ENCODE measurements at regions not wholly inside any gene's neighbourhood (a gene's known extent, or its start where the extent isn't known, plus 50 kb on each side); places are given as distances from the start of the nearest gene placed in this dataset.

- Histone ChIP-seq H3K27me3 (ENCODE audit: insufficient read depth, low read depth, severe bottlenecking) (no peaks in the 10 kb centered on the region), H3K4me3 (ENCODE audit: low read depth, low read length) (no peak overlapping the region), H3K36me3 (no peaks in the 10 kb centered on the region), H3K9me3 (ENCODE audit: severe bottlenecking) (no peaks in the 10 kb centered on the region), H3K27ac (no peak overlapping the region)
- TF ChIP-seq CTCF (IDR thresholded peaks at IDR 0.05; ENCODE audit: low read depth, low read length) = peak; percentile 30; the same call in 1 of the 2 replicates
- no peak for DNase-seq
Observed at GRCh38 chr17:6276711-6277110, 158.2 kb downstream of the AIPL1 start.

- TF ChIP-seq CTCF (IDR thresholded peaks at IDR 0.05; ENCODE audit: low read depth, low read length) = no peak
- DNase-seq = no peak
- Histone ChIP-seq H3K27ac (no peak overlapping the region), H3K27me3 (ENCODE audit: insufficient read depth, low read depth, severe bottlenecking) (no peaks in the 10 kb centered on the region), H3K9me3 (ENCODE audit: severe bottlenecking) (no peaks in the 10 kb centered on the region), H3K36me3 (no peaks in the 10 kb centered on the region), H3K4me3 (ENCODE audit: low read depth, low read length) (no peak overlapping the region)
Observed at GRCh38 chr17:6274310-6274709, 160.6 kb downstream of the AIPL1 start.

- Histone ChIP-seq H3K36me3 (no peaks in the 10 kb centered on the region), H3K27ac (no peak overlapping the region), H3K27me3 (ENCODE audit: insufficient read depth, low read depth, severe bottlenecking) (no peaks in the 10 kb centered on the region), H3K9me3 (ENCODE audit: severe bottlenecking) (peaks cover 4% of the 10 kb centered on the region), H3K4me3 (ENCODE audit: low read depth, low read length) (no peak overlapping the region)
- no peak for TF ChIP-seq CTCF (IDR thresholded peaks at IDR 0.05; ENCODE audit: low read depth, low read length)
- DNase-seq = no peak
Observed at GRCh38 chr17:6269478-6269877, 165.4 kb downstream of the AIPL1 start.

- no peak for TF ChIP-seq CTCF (IDR thresholded peaks at IDR 0.05; ENCODE audit: low read depth, low read length)
- H3K27me3 ChIP-seq (ENCODE audit: insufficient read depth, low read depth, severe bottlenecking) = no peaks in the 10 kb centered on the region
- no peaks in the 10 kb centered on the region for H3K36me3 ChIP-seq
- H3K9me3 ChIP-seq (ENCODE audit: severe bottlenecking) = peaks cover 4% of the 10 kb centered on the region
- peak overlapping the region; percentile 66 for H3K27ac ChIP-seq
- DNase-seq = peak; percentile 74
- no peak overlapping the region for H3K4me3 ChIP-seq (ENCODE audit: low read depth, low read length)
Observed at GRCh38 chr17:6261466-6261865, 173.5 kb downstream of the AIPL1 start.

- Histone ChIP-seq H3K27ac (no peak overlapping the region), H3K36me3 (no peaks in the 10 kb centered on the region), H3K9me3 (ENCODE audit: severe bottlenecking) (no peaks in the 10 kb centered on the region), H3K27me3 (ENCODE audit: insufficient read depth, low read depth, severe bottlenecking) (no peaks in the 10 kb centered on the region), H3K4me3 (ENCODE audit: low read depth, low read length) (no peak overlapping the region)
- DNase-seq = no peak
- no peak for TF ChIP-seq CTCF (IDR thresholded peaks at IDR 0.05; ENCODE audit: low read depth, low read length)
Observed at GRCh38 chr17:6259899-6260298, 175.0 kb downstream of the AIPL1 start.

- no peaks in the 10 kb centered on the region for H3K9me3 ChIP-seq (ENCODE audit: severe bottlenecking)
- H3K27me3 ChIP-seq (ENCODE audit: insufficient read depth, low read depth, severe bottlenecking) = no peaks in the 10 kb centered on the region
- no peaks in the 10 kb centered on the region for H3K36me3 ChIP-seq
- no peak for DNase-seq
- no peak for TF ChIP-seq CTCF (IDR thresholded peaks at IDR 0.05; ENCODE audit: low read depth, low read length)
- H3K27ac ChIP-seq = no peak overlapping the region
- H3K4me3 ChIP-seq (ENCODE audit: low read depth, low read length) = no peak overlapping the region
Observed at GRCh38 chr17:6257336-6257735, 177.6 kb downstream of the AIPL1 start.
